ENCODE measurements at regions not wholly inside any gene's neighbourhood (a gene's known extent, or its start where the extent isn't known, plus 50 kb on each side); places are given as distances from the start of the nearest gene placed in this dataset.

- H3K27me3 ChIP-seq (ENCODE audit: insufficient read depth), result no peaks in the 10 kb centered on the region
- H3K4me3 ChIP-seq (ENCODE audit: low read depth in 2 of 2, low read length in 1 of 2), result no peak overlapping the region
- no peak overlapping the region for H3K4me2 ChIP-seq
- POLR2A ChIA-PET, result no interaction called here
- no peaks in the 10 kb centered on the region for H3K79me2 ChIP-seq (ENCODE audit: insufficient read depth)
- CTCF ChIA-PET, result no interaction called here
- no peaks in the 10 kb centered on the region for H3K9me3 ChIP-seq
- no peaks in the 10 kb centered on the region for H3K9me2 ChIP-seq
- no peak for TF ChIP-seq CTCF (IDR thresholded peaks at IDR 0.05)
- no peak for TF ChIP-seq MAX (IDR thresholded peaks at IDR 0.05; ENCODE audit: low read depth)
- no peak for TF ChIP-seq USF1 (IDR thresholded peaks at IDR 0.05; ENCODE audit: borderline replicate concordance, low read depth)
- TF ChIP-seq RFX5 (IDR thresholded peaks at IDR 0.05; ENCODE audit: low read length), result no peak
- TF ChIP-seq IRF3 (IDR thresholded peaks at IDR 0.05; ENCODE audit: low read depth, low read length), result no peak
- no peak for TF ChIP-seq FOXJ3 (CRISPR knock-in tag; IDR thresholded peaks at IDR 0.05)
- no peak for TF ChIP-seq RCOR1 (IDR thresholded peaks at IDR 0.05; ENCODE audit: low read length)
- TF ChIP-seq POLR2AphosphoS5 (IDR thresholded peaks at IDR 0.05; ENCODE audit: low read depth, low read length), result no peak
- no peak for TF ChIP-seq MEF2A (IDR thresholded peaks at IDR 0.05; ENCODE audit: borderline replicate concordance, low read depth)
- TF ChIP-seq TEAD4 (IDR thresholded peaks at IDR 0.05; ENCODE audit: borderline replicate concordance, insufficient read depth), result no peak
- no peak for TF ChIP-seq SIN3A (IDR thresholded peaks at IDR 0.05; ENCODE audit: borderline replicate concordance, low read depth, low read length)
- no peak for TF ChIP-seq RAD21 (IDR thresholded peaks at IDR 0.05; ENCODE audit: low read length)
- no peak for TF ChIP-seq REST (IDR thresholded peaks at IDR 0.05; ENCODE audit: low read depth, low read length)
- no peak for TF ChIP-seq RXRA (IDR thresholded peaks at IDR 0.05; ENCODE audit: borderline replicate concordance, low read depth)
- no peak for TF ChIP-seq FOXM1 (IDR thresholded peaks at IDR 0.05; ENCODE audit: low read depth)
- TF ChIP-seq EP300 (IDR thresholded peaks at IDR 0.05; ENCODE audit: borderline replicate concordance in 1 of 2, low read depth in 1 of 2, low read length in 1 of 2), result no peak
- TF ChIP-seq FOSL2 (IDR thresholded peaks at IDR 0.05; ENCODE audit: borderline replicate concordance, low read depth), result no peak
- TF ChIP-seq JUND (IDR thresholded peaks at IDR 0.05), result no peak
- no peak for TF ChIP-seq NRF1 (IDR thresholded peaks at IDR 0.05; ENCODE audit: low read depth, low read length)
- TF ChIP-seq GATA2 (CRISPR knock-in tag; IDR thresholded peaks at IDR 0.05), result no peak
- H3K27ac ChIP-seq (ENCODE audit: low read depth in 2 of 2, low read length in 1 of 2), result no peak overlapping the region
- no peak overlapping the region for H3K9ac ChIP-seq
- no peaks in the 10 kb centered on the region for H3K36me3 ChIP-seq (replicated peaks in 1 of 2; ENCODE audit: control insufficient read depth in 1 of 2, insufficient read depth in 2 of 2, low read length in 1 of 2)
- no peak overlapping the region for H2AFZ ChIP-seq (ENCODE audit: low read depth)
- WGBS (ENCODE audit: low lambda C conversion rate), result 6% methylated on average over 2 of the region's 2 CpGs
- DNase-seq, result no peak
- no peaks in the 10 kb centered on the region for H4K20me1 ChIP-seq (ENCODE audit: insufficient read depth)
- H3F3A ChIP-seq (replicated peaks; ENCODE audit: insufficient read depth), result no peaks in the 10 kb centered on the region
- no peaks in the 10 kb centered on the region for H3K4me1 ChIP-seq (ENCODE audit: control insufficient read depth in 1 of 2, insufficient read depth in 2 of 2, low read depth in 1 of 2, low read length in 1 of 2)
Measured at GRCh38 chr3:140768941-140769340, 91.1 kb downstream of the TRIM42 start.
